H1 (cell line): ENCODE measurements at regions not wholly inside any gene's neighbourhood (a gene's known extent, or its start where the extent isn't known, plus 50 kb on each side); places are given as distances from the start of the nearest gene placed in this dataset.

Experiments
- CHD2 ChIP-seq: IDR thresholded peaks from 2 replicates; pipeline ENCODE4 v1.6.1; 2012; ENCODE audit warnings: low read length, improper control_type of control experiment
- CTCF ChIP-seq, 3 experiments: IDR thresholded peaks; 1 replicate in 2 of 3; 2 replicates in 1 of 3; pipeline versions ENCODE4 v1.5.1 to v1.6.1; 2011; ENCODE audit warnings: low read length in 3 of 3, mild to moderate bottlenecking in 3 of 3, inconsistent platforms in 2 of 3, low read depth in 1 of 3, moderate library complexity in 1 of 3; ENCODE audit not compliant: insufficient read depth in 1 of 3; ENCODE audit errors: control extremely low read depth in 1 of 3
- EGR1 ChIP-seq: IDR thresholded peaks from 2 replicates; pipeline ENCODE4 v1.6.1; 2011; ENCODE audit warnings: low read depth, low read length, borderline replicate concordance
- EP300 ChIP-seq, 2 experiments: IDR thresholded peaks; 1 replicate in 1 of 2; 2 replicates in 1 of 2; pipeline ENCODE4 v1.6.1; 2011 to 2012; ENCODE audit warnings: low read depth in 2 of 2, low read length in 2 of 2, mild to moderate bottlenecking in 2 of 2, borderline replicate concordance in 1 of 2, inconsistent platforms in 1 of 2, moderate library complexity in 1 of 2
- EZH2 ChIP-seq: fragments of 200-600 bp; sonication (generic); IDR thresholded peaks from 2 replicates; pipeline ENCODE4 v1.7.1; 2012; ENCODE audit warnings: low read depth, mild to moderate bottlenecking, moderate library complexity, low read length, inconsistent platforms; ENCODE audit not compliant: severe bottlenecking
- NANOG ChIP-seq: IDR thresholded peaks from 2 replicates; pipeline ENCODE4 v1.6.1; 2011; ENCODE audit warnings: low read length, low read depth, mild to moderate bottlenecking, inconsistent platforms; ENCODE audit not compliant: insufficient read depth, poor library complexity, severe bottlenecking
- PHF8 ChIP-seq: fragments of 200-600 bp; sonication (generic); conservative IDR thresholded peaks from 2 replicates; pipeline ENCODE4 v1.7.1; 2012; ENCODE audit warnings: low read depth, mild to moderate bottlenecking, inconsistent platforms, low read length, moderate library complexity
- POLR2A ChIP-seq, 2 experiments: IDR thresholded peaks; 1 replicate in 1 of 2; 2 replicates in 1 of 2; pipeline ENCODE4 v1.6.1; 2011; ENCODE audit warnings: low read depth in 2 of 2, low read length in 2 of 2, mild to moderate bottlenecking in 2 of 2; ENCODE audit errors: control extremely low read depth in 1 of 2
- POLR2AphosphoS5 ChIP-seq: IDR thresholded peaks from 2 replicates; pipeline ENCODE4 v1.6.1; 2011; ENCODE audit warnings: low read depth, low read length
- SIX5 ChIP-seq: IDR thresholded peaks from 2 replicates; pipeline ENCODE4 v1.6.1; 2011; ENCODE audit warnings: mild to moderate bottlenecking, low read depth, low read length
- SP1 ChIP-seq: IDR thresholded peaks from 2 replicates; pipeline ENCODE4 v1.6.1; 2011; ENCODE audit warnings: low read depth, low read length
- ZNF274 ChIP-seq: IDR thresholded peaks from 2 replicates; pipeline ENCODE4 v1.7.0; 2012; ENCODE audit warnings: low read length, borderline replicate concordance; ENCODE audit errors: extremely low read depth

GRCh38 chr9:120210274-120210673 is 369.7 kb downstream of the CDK5RAP2 start:
- TF ChIP-seq EGR1 (no peak), SP1 (no peak), CTCF (IDR thresholded peaks at IDR 0.05; ENCODE audit: control extremely low read depth in 1 of 3, insufficient read depth in 1 of 3, low read depth in 1 of 3, low read length in 3 of 3) (no peak), EZH2 (no peak), ZNF274 (no peak), PHF8 (no peak), NANOG (no peak), SIX5 (no peak), CHD2 (no peak), POLR2A (IDR thresholded peaks at IDR 0.05; ENCODE audit: control extremely low read depth in 1 of 2, low read depth in 2 of 2, low read length in 2 of 2) (no peak), EP300 (IDR thresholded peaks at IDR 0.05; ENCODE audit: borderline replicate concordance in 1 of 2, low read depth in 2 of 2, low read length in 2 of 2) (no peak), POLR2AphosphoS5 (no peak)
